ENCODE measurements at regions not wholly inside any gene's neighbourhood (a gene's known extent, or its start where the extent isn't known, plus 50 kb on each side); places are given as distances from the start of the nearest gene placed in this dataset.

GRCh38 chr1:79959635-79960034 lies 953.1 kb upstream of the ADGRL4 start:
- Histone ChIP-seq H3K4me2 (ENCODE audit: low read length) (no peak overlapping the region), H3K27me3 (ENCODE audit: insufficient read depth, low read depth, low read length) (no peaks in the 10 kb centered on the region), H3K9me2 (ENCODE audit: insufficient read depth, low read length) (no peaks in the 10 kb centered on the region), H2AFZ (ENCODE audit: low read depth, low read length) (no peak overlapping the region), H3F3A (ENCODE audit: insufficient read depth, low read length, poor library complexity, severe bottlenecking) (no peaks in the 10 kb centered on the region), H3K36me3 (ENCODE audit: insufficient read depth, low read length) (no peaks in the 10 kb centered on the region), H4K20me1 (ENCODE audit: insufficient read depth) (no peaks in the 10 kb centered on the region), H3K27ac (ENCODE audit: low read length) (no peak overlapping the region), H3K9ac (ENCODE audit: low read length) (no peak overlapping the region), H3K79me2 (replicated peaks; ENCODE audit: insufficient read depth, low read length) (no peaks in the 10 kb centered on the region), H3K9me3 (ENCODE audit: low read length) (peaks cover 12% of the 10 kb centered on the region), H3K4me3 (ENCODE audit: low read length) (no peak overlapping the region)
- TF ChIP-seq EP300 (conservative IDR thresholded peaks at IDR 0.05; ENCODE audit: poor library complexity, severe bottlenecking) = no peak
- TF ChIP-seq RAD21 (conservative IDR thresholded peaks at IDR 0.05) = no peak
- TF ChIP-seq CTCF (IDR thresholded peaks at IDR 0.05; ENCODE audit: poor library complexity, severe bottlenecking) = no peak
- TF ChIP-seq POLR2AphosphoS5 (IDR thresholded peaks at IDR 0.05) = no peak
- no peak for TF ChIP-seq TAF1 (IDR thresholded peaks at IDR 0.05; ENCODE audit: low read depth)
- TF ChIP-seq EZH2 (IDR thresholded peaks at IDR 0.05; ENCODE audit: borderline replicate concordance, insufficient read depth, low read length, poor library complexity, severe bottlenecking) = no peak
- no peak for TF ChIP-seq MXI1 (conservative IDR thresholded peaks at IDR 0.05; ENCODE audit: poor library complexity, severe bottlenecking)
- no peak for TF ChIP-seq SMC3 (conservative IDR thresholded peaks at IDR 0.05; ENCODE audit: poor library complexity)
- TF ChIP-seq REST (IDR thresholded peaks at IDR 0.05; ENCODE audit: borderline replicate concordance) = no peak

- H3K4me2 ChIP-seq (ENCODE audit: low read length) = no peak overlapping the region
- H3F3A ChIP-seq (ENCODE audit: insufficient read depth, low read length, poor library complexity, severe bottlenecking) = no peaks in the 10 kb centered on the region
- H3K9me2 ChIP-seq (ENCODE audit: insufficient read depth, low read length) = no peaks in the 10 kb centered on the region
- H3K9ac ChIP-seq (ENCODE audit: low read length) = no peak overlapping the region
- no peaks in the 10 kb centered on the region for H3K27me3 ChIP-seq (ENCODE audit: insufficient read depth, low read depth, low read length)
- H4K20me1 ChIP-seq (ENCODE audit: insufficient read depth) = no peaks in the 10 kb centered on the region
- no peak overlapping the region for H3K27ac ChIP-seq (ENCODE audit: low read length)
- H3K36me3 ChIP-seq (ENCODE audit: insufficient read depth, low read length) = no peaks in the 10 kb centered on the region
- peaks cover 12% of the 10 kb centered on the region for H3K9me3 ChIP-seq (ENCODE audit: low read length)
- TF ChIP-seq MXI1 (conservative IDR thresholded peaks at IDR 0.05; ENCODE audit: poor library complexity, severe bottlenecking) (no peak), CTCF (IDR thresholded peaks at IDR 0.05; ENCODE audit: poor library complexity, severe bottlenecking) (no peak), TAF1 (IDR thresholded peaks at IDR 0.05; ENCODE audit: low read depth) (no peak), SMC3 (conservative IDR thresholded peaks at IDR 0.05; ENCODE audit: poor library complexity) (no peak)
- no peak overlapping the region for H3K4me3 ChIP-seq (ENCODE audit: low read length)
- H3K79me2 ChIP-seq (replicated peaks; ENCODE audit: insufficient read depth, low read length) = no peaks in the 10 kb centered on the region
- H2AFZ ChIP-seq (ENCODE audit: low read depth, low read length) = no peak overlapping the region
Observed at GRCh38 chr1:79955966-79956365, 949.4 kb upstream of the ADGRL4 start.

Data from neural cell (in vitro differentiated cells).